ENCODE measurements at regions not wholly inside any gene's neighbourhood (a gene's known extent, or its start where the extent isn't known, plus 50 kb on each side); places are given as distances from the start of the nearest gene placed in this dataset.
"Not testable (repeated sequence)": the region's sequence is repeated elsewhere in the genome, so short reads cannot be mapped to it uniquely, and the experiment has no call there.

DNA sequence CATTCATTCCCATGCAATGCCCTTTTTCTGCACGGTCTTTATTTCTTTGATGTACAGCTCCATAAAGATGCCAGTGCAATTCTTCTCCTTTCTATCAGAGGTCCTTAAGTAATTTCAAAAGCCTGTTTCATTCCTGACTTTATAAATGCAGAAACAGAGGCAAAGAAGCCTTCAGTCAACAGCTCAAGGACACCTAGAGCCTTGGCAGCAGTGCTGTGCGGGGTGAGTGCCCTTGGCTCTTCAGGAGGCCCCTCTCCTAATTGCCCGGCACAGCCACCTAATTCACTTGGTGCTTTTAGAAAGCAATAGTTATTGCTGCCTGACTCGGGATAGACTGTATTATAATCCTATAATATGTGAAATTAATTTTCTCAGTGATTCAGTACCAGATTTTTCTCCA is 169.6 kb upstream of the KLF6 start:
- in situ Hi-C loops (cut with MboI): no loop called here
- H4K20me1 ChIP-seq (ENCODE audit: insufficient read depth): no peaks in the 10 kb centered on the region
- DNase-seq: no peak
- H3K9ac ChIP-seq: no peak overlapping the region
- no peaks in the 10 kb centered on the region for H3K36me3 ChIP-seq (ENCODE audit: low read depth)
- no peaks in the 10 kb centered on the region for H3K9me3 ChIP-seq (ENCODE audit: low read depth)
- H3K4me2 ChIP-seq (ENCODE audit: unreplicated experiment): no peak overlapping the region
- no peak overlapping the region for H3K27ac ChIP-seq
- H3F3A ChIP-seq (ENCODE audit: insufficient read depth): no peaks in the 10 kb centered on the region
- H3K27me3 ChIP-seq (replicated peaks; ENCODE audit: insufficient read depth): no peaks in the 10 kb centered on the region
- H3K79me2 ChIP-seq (ENCODE audit: insufficient read depth): no peaks in the 10 kb centered on the region
- TF ChIP-seq EZH2 (IDR thresholded peaks at IDR 0.05; ENCODE audit: insufficient read depth, poor library complexity, severe bottlenecking) (no peak), EZH2phosphoT487 (IDR thresholded peaks at IDR 0.05; ENCODE audit: insufficient read depth, low read depth) (no peak)
- H3K9me2 ChIP-seq (ENCODE audit: insufficient read depth): no peaks in the 10 kb centered on the region
- 80 to 85% methylated on average over 4 of the region's 4 CpGs for WGBS, 2 experiments (ENCODE audit: low coverage in 1 of 2, low lambda C conversion rate in 2 of 2, missing lambda C conversion rate in 2 of 2)
- no peaks in the 10 kb centered on the region for H3K4me1 ChIP-seq (ENCODE audit: insufficient read depth)
- no peak overlapping the region for H2AFZ ChIP-seq
- H3K4me3 ChIP-seq: no peak overlapping the region

DNA sequence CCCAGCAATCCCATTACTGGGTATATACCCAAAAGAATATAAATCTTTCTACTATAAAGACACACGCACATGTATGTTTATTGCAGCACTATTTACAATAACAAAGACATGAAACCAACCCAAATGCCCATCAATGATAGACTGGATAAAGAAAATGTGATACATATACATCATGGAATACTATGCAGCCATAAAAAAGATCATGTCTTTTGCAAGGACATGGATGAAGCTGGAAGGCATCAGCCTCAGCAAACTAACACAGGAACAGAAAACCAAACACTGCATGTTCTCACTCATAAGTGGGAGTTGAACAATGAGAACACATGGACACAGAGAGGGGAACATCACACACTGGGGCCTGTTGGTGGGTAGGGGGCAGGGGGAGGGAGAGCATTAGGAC is 169.0 kb upstream of the KLF6 start:
- H3K4me1 ChIP-seq (ENCODE audit: insufficient read depth); H3K9me3 ChIP-seq (ENCODE audit: low read depth); H3K27me3 ChIP-seq (replicated peaks; ENCODE audit: insufficient read depth); H4K20me1 ChIP-seq (ENCODE audit: insufficient read depth); H3K79me2 ChIP-seq (ENCODE audit: insufficient read depth); in situ Hi-C loops (cut with MboI); H3K9ac ChIP-seq; H3K4me2 ChIP-seq (ENCODE audit: unreplicated experiment); H3K4me3 ChIP-seq; H3K9me2 ChIP-seq (ENCODE audit: insufficient read depth); DNase-seq; H3K36me3 ChIP-seq (ENCODE audit: low read depth); H3F3A ChIP-seq (ENCODE audit: insufficient read depth); H3K27ac ChIP-seq; H2AFZ ChIP-seq: not testable (repeated sequence)
- WGBS, 2 experiments (ENCODE audit: low coverage in 1 of 2, low lambda C conversion rate in 2 of 2, missing lambda C conversion rate in 2 of 2): 97% methylated on average over 1 of the region's 1 CpG

DNA sequence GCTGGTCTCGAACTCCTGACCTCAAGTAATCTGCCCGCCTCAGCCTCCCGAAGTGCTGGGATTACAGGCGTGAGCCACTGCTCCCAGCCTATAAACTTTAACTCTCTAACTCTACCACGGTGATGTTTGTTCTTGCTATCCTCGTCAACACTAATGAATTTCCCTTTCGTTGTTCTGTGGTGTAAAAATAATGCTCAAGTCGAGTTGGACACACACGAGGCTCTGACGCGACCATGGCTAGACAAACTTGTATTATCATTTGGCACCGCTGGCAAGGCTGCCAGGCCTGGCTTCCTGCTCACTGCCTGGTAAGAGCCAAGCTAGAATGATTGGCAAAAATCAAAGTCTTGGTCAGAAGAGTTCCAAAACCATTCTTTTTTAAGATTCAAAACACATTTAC is 167.0 kb upstream of the KLF6 start:
- H3K79me2 ChIP-seq (ENCODE audit: insufficient read depth): no peaks in the 10 kb centered on the region
- no peak overlapping the region for H3K27ac ChIP-seq
- H3K4me1 ChIP-seq (ENCODE audit: insufficient read depth): no peaks in the 10 kb centered on the region
- H3K36me3 ChIP-seq (ENCODE audit: low read depth): no peaks in the 10 kb centered on the region
- no peaks in the 10 kb centered on the region for H3K9me2 ChIP-seq (ENCODE audit: insufficient read depth)
- H3F3A ChIP-seq (ENCODE audit: insufficient read depth): no peaks in the 10 kb centered on the region
- H3K9me3 ChIP-seq (ENCODE audit: low read depth): no peaks in the 10 kb centered on the region
- no peak overlapping the region for H3K4me2 ChIP-seq (ENCODE audit: unreplicated experiment)
- TF ChIP-seq EZH2phosphoT487 (IDR thresholded peaks at IDR 0.05; ENCODE audit: insufficient read depth, low read depth) (no peak), EZH2 (IDR thresholded peaks at IDR 0.05; ENCODE audit: insufficient read depth, poor library complexity, severe bottlenecking) (no peak)
- no peaks in the 10 kb centered on the region for H3K27me3 ChIP-seq (replicated peaks; ENCODE audit: insufficient read depth)
- no peaks in the 10 kb centered on the region for H4K20me1 ChIP-seq (ENCODE audit: insufficient read depth)
- 21 to 26% methylated on average over 12 of the region's 12 CpGs for WGBS, 2 experiments (ENCODE audit: low coverage in 1 of 2, low lambda C conversion rate in 2 of 2, missing lambda C conversion rate in 2 of 2)
- H2AFZ ChIP-seq: 0 out of 2 replicates have a peak overlapping the region, but pooled peaks have one; percentile 30
- no peak for DNase-seq
- no peak overlapping the region for H3K9ac ChIP-seq
- H3K4me3 ChIP-seq: no peak overlapping the region
- in situ Hi-C loops (cut with MboI): no loop called here

DNA sequence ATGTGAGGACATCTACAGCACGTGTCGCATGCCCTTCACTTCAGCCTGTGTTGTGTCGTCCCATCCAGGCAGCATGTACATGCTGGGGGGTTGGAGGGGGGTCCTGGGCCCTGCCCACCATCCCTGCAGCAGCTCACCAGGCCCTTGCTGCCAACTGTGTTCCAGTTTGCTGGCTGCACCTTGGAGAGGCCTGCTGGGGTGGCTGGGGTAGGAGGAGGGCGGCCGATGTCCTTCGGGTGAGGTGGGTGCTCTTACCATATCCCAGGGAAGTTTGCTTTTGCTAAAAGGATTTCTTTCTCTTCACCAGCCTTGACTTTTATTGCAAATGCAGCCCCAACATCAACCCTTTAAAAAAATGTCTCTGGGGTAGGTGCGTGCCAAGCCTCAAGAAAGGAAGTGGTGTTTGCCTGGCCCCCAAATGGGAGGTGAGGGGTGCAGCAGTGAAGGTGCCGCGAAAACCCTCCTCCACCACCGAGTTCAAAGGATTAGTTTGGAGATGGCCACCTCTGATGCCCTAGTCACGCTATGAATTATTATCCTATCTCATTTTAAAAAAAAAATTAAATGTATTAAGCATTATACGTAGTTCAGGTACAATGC is 165.8 kb upstream of the KLF6 start:
- no peaks in the 10 kb centered on the region for H3K9me3 ChIP-seq (ENCODE audit: low read depth)
- H3K9me2 ChIP-seq (ENCODE audit: insufficient read depth): no peaks in the 10 kb centered on the region
- no peaks in the 10 kb centered on the region for H3K4me1 ChIP-seq (ENCODE audit: insufficient read depth)
- H3F3A ChIP-seq (ENCODE audit: insufficient read depth): no peaks in the 10 kb centered on the region
- H3K4me2 ChIP-seq (ENCODE audit: unreplicated experiment): no peak overlapping the region
- H3K79me2 ChIP-seq (ENCODE audit: insufficient read depth): no peaks in the 10 kb centered on the region
- no peak overlapping the region for H3K9ac ChIP-seq
- WGBS, 2 experiments (ENCODE audit: low coverage in 1 of 2, low lambda C conversion rate in 2 of 2, missing lambda C conversion rate in 2 of 2): 94 to 96% methylated on average over 12 of the region's 12 CpGs
- no peak overlapping the region for H2AFZ ChIP-seq
- H3K27me3 ChIP-seq (replicated peaks; ENCODE audit: insufficient read depth): no peaks in the 10 kb centered on the region
- no peak overlapping the region for H3K27ac ChIP-seq
- DNase-seq: no peak
- no peaks in the 10 kb centered on the region for H4K20me1 ChIP-seq (ENCODE audit: insufficient read depth)
- in situ Hi-C loops (cut with MboI): no loop called here
- H3K36me3 ChIP-seq (ENCODE audit: low read depth): no peaks in the 10 kb centered on the region
- no peak overlapping the region for H3K4me3 ChIP-seq
- no peak for TF ChIP-seq EZH2phosphoT487 (IDR thresholded peaks at IDR 0.05; ENCODE audit: insufficient read depth, low read depth)
- no peak for TF ChIP-seq EZH2 (IDR thresholded peaks at IDR 0.05; ENCODE audit: insufficient read depth, poor library complexity, severe bottlenecking)

DNA sequence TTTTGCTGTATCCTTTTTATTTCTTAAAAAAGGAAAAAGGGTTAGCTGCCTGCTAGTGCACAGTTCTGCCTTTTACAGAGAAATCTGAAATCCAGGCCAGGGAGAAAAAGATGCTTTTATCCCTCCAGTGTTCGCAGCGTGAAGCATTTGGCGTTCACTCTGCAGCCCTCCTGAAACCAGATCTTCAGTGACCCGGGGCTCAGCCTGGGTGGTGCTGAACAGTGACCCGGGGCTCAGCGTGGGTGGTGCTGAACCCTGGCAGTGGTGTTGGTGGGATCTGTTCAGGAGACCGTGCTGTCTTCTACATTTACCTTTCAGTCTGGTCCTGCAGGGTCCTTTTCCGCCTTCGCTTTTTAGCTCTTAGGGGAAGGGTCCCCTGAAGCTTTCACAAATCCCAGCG is 164.7 kb upstream of the KLF6 start:
- Histone ChIP-seq H3K4me1 (ENCODE audit: insufficient read depth) (no peaks in the 10 kb centered on the region), H2AFZ (no peak overlapping the region), H3K4me2 (ENCODE audit: unreplicated experiment) (no peak overlapping the region), H3K9me3 (ENCODE audit: low read depth) (no peaks in the 10 kb centered on the region), H3K79me2 (ENCODE audit: insufficient read depth) (no peaks in the 10 kb centered on the region), H4K20me1 (ENCODE audit: insufficient read depth) (no peaks in the 10 kb centered on the region), H3F3A (ENCODE audit: insufficient read depth) (no peaks in the 10 kb centered on the region), H3K27ac (no peak overlapping the region), H3K9me2 (ENCODE audit: insufficient read depth) (no peaks in the 10 kb centered on the region), H3K36me3 (ENCODE audit: low read depth) (no peaks in the 10 kb centered on the region), H3K27me3 (replicated peaks; ENCODE audit: insufficient read depth) (no peaks in the 10 kb centered on the region), H3K9ac (no peak overlapping the region), H3K4me3 (no peak overlapping the region)
- TF ChIP-seq EZH2 (IDR thresholded peaks at IDR 0.05; ENCODE audit: insufficient read depth, poor library complexity, severe bottlenecking) (no peak), EZH2phosphoT487 (IDR thresholded peaks at IDR 0.05; ENCODE audit: insufficient read depth, low read depth) (no peak)
- DNase-seq: no peak
- in situ Hi-C loops (cut with MboI): no loop called here
- WGBS, 2 experiments (ENCODE audit: low coverage in 1 of 2, low lambda C conversion rate in 2 of 2, missing lambda C conversion rate in 2 of 2): 84 to 89% methylated on average over 10 of the region's 10 CpGs
